ENCODE measurements at regions not wholly inside any gene's neighbourhood (a gene's known extent, or its start where the extent isn't known, plus 50 kb on each side); places are given as distances from the start of the nearest gene placed in this dataset.
"Not testable (repeated sequence)": the region's sequence is repeated elsewhere in the genome, so short reads cannot be mapped to it uniquely, and the experiment has no call there.

DNA sequence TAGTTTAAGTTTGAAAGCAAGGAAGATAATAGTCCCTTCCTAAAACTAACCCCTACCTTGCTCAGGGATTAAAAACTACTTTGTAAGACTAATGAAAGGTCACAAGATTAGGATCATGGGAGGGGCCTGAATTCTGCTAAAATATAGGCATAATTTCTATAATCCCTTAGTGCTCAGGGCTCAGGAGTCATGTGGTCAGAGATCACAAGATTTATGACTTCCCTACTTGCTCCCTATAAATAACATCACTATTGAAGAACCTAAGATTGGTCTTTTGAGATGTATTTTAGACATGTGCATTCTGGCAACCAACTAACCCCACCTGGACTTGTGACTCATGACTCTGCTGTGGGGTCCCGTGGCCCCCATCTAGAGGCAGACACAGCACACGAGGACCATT, 81.1 kb downstream of the STMND1 start:
- DNase-seq = peak; percentile 9 to 47 (median 24)

DNA sequence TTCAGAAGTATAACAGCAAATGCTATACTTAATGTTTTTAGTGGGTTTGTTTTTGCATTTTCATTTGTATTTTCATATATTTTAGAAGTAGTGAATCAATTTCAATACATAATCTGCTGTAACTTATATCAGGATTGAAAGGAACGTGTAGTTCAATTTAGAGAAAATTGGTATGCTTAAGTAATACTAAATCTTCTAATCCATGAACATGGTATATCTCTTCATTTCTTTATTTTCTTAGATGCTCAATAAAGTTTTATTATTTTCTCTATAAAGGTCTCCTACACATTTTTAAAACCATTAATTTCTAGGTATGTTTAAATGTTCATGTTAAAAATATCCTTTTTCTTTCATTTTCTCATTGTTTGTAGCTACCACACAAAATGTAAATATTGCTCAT, 85.1 kb downstream of the STMND1 start:
- DNase-seq = no peak

DNA sequence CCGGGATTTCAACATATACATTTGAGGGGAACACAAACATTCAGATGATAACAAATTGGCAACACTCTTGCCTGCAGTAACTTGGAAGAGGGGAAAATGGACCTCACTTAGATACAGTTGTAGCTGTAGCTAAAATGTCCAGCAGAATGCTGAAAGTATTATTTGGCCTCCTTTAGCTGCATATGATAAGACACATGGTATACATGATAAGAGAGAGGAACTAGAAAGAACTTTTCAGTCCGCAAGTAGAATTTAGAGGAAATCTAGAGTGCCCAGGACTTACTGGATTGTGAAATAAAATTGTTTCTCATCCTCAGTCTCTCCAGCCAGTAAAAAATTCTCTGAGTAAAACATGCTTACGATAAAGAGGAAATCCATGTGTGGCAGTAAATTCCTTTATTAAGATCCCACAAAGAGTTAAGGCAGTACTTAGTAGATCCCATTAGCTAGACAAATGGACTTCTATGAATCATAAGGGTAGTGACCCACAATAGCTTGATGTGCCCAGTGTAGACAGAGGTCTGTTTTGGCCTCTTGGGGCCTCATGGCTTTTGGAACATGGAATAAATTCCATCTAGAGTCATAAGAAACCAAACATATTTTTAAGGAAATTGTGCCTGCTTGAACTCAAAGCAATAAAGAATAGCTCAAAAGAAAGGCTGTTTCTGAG, 87.9 kb upstream of the RBM24 start:
- DNase-seq = peak in 2 of 4 experiments; percentile 4 to 15

DNA sequence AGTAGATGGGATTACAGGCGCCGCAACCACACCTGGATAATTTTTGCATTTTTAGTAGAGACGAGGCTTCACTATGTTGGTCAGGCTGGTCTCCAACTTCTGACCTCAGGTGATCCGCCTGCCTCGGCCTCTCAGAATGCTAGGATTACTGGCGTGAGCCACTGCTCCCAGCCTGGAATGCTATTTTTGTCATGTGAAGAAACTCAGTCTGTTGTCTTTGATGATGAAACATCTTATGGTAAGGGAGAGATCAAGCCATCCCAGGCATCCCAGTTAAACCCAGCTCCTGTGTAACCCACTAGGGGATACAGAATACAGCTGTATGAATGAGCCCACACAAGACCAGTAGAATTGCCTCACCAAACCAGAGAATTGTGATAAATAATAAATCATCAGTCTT, 83.6 kb upstream of the RBM24 start:
- DNase-seq = no peak

DNA sequence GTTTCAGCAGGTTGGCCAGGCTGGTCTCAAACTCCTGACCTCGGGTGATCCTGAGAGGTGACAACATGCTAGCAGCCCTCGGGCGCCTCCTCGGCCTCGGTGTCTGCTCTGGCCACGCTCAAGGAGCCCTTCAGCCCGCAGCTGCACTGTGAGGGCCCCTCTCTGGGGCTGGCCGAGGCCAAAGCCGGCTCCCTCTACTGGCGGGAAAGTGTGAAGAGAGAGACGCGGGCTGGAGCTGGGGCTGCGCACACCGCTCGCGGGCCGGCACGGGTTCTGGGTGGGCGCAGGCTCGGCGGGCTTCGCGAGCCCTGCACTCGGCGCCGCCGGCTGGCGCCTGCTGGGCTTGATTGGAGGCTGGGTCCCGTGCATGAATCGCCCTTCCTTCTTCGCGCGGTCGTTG, 80.8 kb upstream of the RBM24 start:
- no peak for DNase-seq

DNA sequence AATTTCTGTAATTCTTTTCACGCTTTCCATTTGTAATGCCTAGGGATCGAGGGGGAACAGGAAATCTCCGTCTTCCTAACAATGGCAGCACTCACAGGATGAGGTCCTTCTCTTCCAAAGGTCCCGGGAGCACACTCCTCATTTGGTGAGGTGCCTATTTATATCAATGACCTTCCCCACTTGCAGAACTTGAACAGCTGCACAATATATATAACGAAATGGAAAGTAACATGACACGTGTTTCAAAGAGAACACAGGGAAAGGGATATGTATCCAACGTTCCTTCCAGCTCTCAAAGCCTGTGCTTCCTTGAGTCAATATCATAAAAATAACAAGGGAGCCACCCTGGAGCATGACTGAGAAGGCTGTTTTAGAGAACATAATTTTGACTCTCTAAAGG, 78.6 kb upstream of the RBM24 start:
- no peak for DNase-seq

DNA sequence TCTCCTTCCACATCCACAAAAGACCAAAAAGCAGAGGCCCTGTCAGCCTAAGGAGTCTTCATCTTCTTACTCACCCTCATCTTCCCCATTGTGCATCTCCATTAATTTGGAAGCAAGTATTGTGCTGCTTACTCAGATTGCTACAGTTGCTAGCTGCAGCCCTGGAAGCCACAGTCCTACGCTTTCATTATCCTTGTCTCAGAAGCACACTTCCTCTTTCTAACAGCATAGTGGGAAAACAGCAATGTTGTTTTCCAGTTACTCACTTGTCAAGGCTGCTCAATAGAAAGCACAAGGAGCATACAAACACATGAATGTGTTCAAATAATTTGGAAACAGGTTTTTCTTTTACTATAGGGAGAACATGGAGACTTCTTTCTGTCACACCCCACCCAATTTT, 76.6 kb upstream of the RBM24 start:
- peak; percentile 25 to 54 (median 40) for DNase-seq

DNA sequence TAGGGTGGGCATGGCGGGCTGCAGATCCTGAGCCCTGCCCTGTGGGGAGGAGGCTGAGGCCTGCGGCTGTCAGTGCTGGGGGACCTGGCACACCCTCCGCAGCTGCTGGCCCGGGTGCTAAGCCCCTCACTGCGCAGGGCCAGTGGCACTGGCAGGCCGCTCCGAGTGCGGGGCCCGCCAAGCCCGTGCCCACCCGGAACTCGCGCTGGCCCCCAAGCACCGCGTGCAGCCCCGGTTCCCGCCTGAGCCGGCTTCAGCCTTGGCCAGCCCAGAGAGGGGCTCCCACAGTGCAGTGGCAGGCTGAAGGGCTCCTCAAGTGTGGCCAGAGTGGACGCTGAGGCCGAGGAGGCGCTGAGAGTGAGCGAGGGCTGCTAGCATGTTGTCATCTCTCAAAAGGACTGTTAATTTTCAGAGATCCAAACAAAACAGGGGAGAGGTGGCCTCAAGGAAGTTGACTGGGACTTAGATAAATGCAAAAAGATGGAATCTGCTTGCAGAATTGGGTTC, 74.5 kb upstream of the RBM24 start:
- DNase-seq = no peak

DNA sequence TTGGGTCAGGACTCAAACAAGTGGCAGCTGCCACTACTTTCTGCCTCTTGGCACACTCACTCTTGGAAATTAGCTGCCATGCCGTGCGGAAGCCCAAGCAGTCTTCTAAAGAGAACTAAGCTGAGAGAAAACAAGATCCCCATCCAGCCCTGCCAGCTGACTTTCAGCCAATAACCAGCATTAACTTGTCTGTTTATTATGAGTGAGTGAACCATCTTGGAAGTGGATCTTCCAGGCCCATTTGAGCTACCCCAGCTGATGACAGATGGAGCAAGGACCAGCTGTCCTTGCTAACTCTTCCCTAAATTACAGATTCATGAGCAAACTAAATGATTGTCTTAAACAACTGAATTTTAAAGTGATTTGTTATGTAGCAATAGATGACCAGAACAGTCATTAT, 73.9 kb upstream of the RBM24 start:
- DNase-seq = no peak

DNA sequence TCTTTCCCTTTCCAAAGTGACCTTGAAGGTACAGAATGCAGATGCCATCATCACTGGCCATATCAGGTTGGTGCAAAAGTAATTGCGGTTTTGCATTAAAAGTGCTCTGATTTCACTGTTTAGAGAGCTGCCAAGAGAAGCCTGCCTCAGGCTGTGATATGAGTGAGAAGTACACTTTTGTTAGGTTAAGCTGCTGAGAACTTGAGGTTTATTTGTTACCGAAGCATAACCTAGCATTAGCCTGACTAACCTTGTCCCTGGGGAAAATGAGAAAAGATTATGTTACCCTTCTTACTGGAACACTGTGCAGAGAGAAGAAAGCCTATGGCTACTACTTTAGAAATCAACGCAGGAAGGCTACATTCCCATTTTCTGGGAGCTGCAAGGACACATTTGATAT, 70.5 kb upstream of the RBM24 start:
- no peak for DNase-seq

DNA sequence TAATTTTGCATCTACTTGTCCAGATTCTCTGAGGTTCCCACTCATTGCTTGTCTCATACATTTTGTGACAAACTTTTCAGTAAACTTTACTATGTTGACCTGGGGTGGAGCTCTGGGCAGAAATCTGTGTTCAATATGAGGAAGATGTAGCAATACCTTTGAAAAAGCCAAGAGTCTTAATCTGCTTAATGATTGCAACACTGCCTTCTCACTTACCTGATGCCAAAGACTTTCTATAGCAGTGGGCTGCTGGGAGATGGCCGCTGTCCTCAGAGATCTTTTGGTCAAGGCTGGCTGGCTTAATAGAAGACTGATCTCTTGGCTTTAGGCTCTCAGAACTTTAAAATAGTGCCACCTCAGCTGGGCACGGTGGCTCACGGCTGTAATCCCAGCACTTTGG, 70.1 kb upstream of the RBM24 start:
- no peak for DNase-seq

DNA sequence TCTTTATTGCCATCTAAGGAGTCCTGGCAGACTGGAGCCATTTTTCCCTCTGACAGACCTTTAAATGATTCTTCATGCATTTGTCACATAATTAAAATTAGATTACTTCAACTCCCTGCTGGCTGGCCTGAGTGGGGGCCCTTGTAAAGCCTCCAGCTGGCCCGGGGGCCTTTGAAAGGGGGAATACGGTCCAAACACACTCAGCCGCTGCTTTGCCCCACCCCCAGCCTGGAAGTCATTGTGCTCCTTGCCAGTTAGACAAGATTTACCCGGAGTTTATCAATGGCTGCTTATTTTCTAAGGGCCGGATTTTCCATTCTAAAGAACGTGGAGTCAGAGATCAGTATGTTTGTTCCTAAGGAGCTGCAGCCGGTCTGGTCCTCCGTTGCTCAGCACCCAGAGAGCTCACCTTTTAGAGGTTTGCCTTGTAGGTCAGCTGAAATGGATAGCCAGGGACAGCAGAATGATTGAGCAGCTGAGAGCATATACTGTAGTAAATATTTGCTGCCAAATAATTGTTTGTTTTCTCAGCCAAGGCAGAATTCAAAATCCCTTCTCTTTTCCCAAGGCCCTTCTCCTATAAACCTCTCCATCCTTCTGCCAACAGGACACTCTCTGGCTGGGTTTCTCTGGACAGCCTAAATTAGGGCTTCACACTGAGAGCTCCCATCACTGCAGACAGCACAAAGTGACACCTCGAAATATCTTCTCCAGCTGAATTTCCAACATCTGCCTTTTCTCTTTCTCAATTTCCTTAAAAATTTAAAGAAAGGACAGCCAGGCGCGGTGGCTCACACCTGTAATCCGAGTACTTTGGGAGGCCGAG, 68.4 kb upstream of the RBM24 start:
- DNase-seq = no peak

DNA sequence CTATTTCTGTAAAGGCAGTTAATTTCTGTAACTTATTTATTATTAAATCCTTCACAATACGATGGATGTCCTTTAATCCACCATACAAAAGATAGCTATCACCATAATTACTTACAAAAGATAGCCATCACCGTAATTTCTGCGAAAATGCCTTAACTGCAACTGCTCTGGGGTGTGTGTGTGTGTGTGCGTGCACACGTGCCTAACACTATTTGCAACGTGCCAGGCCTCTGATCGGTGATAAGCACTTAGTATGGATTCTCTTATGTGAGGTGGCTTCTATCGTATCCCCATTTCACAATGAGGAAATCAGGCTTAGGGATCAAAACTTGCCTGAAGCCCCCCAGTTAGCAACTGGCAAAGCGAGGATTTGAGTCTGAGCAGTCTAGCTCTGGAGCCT, 67.1 kb upstream of the RBM24 start:
- DNase-seq = no peak

DNA sequence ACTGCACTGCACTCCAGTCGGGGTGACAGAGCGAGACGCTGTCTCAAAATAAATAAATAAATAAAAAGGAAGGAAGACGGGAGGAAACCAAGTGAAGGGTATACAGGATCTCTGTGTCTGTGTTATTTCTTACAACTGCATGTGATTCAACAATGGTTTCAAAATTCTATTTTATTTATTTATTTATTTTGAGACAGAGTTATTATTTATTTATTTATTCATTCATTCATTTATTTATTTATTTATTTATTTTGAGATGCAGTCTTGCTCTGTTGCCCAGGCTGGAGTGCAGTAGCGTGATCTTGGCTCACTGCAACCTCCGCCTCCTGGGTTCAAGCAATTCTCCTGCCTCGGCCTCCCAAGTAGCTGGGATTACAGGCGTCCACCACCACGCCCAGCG, 64.2 kb upstream of the RBM24 start:
- DNase-seq = not testable (repeated sequence)

DNA sequence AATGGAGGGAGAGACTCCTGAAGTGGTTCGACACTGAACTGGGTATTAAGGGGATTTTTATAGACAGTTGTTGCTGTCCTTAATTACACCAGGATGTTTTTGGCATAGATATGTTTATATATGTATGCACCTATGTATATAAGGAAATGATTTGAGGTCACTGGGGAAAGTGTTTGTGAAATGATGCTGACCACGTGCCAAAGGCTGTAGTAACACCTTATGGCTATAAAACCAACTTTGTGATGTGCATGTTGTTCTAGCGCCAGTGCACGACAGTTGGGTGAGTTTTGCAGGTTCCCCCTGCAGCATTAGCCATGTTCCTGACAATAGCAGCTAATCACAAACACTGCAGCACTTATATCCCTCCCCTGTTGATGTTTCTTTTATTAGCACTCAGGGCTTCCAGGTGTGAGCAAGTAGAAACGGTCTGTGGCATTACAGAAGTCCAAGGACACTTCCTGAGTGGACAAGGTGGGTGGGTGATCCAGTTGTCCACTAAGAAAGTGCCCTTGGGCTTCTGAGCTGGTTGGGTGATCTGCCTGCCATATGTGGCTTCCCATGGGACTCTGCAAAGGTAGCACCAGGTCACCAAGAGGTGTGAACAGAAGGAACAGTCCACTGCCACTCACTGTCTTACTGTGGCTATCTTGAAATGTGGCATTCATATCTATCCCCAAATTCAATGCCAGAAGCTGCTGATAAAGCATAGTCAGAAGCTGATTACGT, 63.0 kb upstream of the RBM24 start:
- DNase-seq = no peak

DNA sequence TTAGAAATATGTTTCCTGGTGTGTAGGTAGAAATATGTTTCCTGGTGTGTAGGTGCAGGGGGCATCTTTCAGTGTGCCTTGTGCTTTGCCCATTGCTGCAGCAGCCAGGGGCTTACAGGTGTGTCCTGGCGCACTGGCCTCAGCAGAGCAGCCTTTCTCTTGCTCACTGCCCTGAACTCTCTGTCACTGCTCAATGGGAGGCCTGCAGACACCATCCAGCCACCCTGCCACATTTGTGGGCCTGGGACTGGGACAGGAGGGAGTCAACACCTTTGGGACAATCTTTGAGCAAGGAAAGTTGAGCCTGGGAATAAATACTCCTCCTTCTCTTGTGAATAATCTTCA, 62.4 kb upstream of the RBM24 start:
- DNase-seq = no peak

DNA sequence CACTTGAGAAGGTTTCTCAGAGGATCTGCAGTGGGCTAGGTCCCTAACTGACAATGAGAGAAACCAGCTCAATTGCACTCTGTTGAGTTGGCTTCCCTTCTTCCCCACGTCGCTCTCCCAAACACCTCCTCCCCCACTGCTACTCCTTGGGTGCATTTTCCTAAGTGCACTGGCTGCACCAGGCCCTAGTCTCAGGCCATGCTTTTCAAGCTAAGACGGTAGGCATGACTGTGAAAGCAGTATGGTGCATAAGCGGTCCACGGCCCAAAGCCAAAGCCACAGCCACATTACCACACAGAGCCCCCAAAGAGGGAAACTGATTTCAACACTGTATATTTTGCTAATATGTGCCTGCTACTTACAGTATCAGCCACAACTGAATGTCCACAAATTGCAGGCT, 62.1 kb upstream of the RBM24 start:
- no peak for DNase-seq

DNA sequence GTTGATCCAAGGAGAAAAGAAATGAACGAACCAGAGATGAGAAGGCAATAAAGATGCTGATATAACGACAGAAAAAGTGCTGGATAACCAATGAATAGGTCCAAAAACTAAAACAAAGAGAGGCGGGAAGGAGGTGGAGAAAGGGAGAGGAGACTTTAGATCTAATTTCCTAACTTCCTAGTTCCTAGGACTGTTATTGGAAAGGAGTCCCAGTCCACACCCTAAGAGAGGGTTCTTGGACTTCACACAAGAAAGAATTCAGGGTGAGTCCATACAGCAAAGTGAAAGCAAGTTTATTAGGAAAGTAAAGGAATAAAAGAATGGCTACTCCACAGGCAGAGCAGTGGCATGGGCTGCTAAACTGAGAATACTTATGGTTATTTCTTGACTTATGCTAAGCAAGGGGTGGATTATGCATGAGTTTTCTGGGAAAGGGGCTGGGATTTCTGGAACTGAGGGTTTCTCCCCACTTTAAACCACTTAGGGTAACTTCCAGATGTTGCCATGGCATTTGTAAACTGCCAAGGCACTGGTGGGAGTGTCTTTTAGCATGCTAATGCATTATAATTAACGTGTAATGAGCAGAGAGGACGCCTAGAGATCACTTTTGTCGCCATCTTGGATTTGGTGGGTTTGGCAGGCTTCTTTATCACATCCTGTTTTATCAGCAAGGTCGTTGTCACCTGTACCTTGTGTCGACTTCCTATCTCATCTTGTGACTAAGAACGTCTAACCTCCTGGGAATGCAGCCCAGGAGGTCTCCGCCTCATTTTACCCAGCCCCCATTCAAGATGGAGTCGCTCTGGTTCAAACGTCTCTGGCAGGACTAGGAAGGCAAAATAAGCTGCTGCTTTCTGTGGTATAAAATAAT, 60.9 kb upstream of the RBM24 start:
- no peak for DNase-seq

DNA sequence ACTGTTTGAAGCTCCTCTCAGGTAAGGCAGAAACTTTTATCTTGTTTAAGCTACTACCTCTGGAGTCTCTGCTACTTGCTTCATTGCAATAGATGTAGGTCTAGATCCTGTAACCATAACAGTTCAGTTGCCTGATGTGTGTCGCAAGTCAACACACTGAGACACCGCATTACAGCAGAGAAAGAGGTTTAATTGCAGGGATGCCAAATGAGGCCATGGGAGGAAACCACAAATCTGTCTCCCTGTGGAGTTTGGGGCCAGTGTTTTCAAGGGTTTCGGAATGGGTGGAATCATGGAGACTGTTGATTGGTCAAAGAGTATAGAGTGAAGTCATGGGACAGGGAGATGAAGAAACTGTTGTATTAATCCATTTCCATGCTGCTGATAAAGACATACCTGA, 57.1 kb upstream of the RBM24 start:
- no peak for DNase-seq

DNA sequence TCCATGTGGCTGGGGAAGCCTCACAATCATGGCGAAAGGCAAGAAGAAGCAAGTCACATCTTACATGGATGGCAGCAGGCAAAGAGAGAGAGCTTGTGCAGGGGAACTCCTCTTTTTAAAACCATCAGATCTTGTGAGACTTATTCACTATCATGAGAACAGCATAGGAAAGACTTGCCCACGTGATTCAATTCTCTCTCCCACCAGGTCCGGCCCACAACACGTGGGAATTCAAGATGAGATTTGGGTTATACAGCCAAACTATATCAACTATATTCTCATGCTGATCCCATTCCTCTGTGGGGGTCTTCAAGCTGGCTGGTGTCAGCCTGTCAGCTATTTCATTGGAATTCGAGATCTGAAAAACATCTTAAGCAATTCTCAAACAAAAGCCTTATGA, 56.7 kb upstream of the RBM24 start:
- not testable (repeated sequence) for DNase-seq

DNA sequence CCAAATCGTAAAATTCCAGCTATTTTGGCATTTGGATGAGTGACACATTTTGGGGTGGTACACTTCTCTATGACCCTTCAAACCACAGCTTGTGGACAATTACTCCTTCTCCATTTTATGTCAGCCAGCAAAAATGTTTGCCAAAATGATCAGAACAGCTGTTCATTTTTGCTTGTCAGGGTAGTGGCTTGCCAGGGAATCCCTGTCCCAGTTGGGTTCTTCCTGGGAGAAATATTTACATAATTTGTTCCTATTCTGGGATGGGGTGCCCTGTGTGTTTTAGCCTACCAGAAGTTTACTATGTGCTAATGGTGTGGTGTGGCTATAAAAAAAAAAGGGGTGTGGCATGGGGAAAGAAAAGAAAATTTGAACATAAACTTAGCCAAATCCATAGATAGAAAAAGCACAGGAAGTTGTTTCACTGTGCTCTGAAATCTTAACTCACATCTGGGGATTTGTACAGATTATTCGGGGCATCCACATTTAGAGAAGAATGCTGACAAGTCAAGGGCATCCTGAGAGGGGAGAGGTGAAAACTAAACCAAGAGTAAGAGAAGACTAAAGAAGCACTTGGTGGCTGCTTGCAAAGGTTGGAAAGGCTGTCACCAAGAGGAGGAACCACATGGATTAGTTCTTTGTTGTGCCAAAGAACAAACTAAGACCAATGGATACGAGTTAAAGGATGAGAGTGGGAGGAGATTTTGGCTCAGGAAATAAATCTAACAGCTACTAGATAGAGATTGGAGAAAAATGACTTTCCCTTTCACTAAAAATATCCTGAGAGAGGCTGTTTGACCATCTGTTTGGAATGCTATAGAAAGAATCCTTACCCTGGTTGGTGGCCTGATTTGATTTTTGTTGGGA, 55.2 kb upstream of the RBM24 start:
- no peak for DNase-seq

DNA sequence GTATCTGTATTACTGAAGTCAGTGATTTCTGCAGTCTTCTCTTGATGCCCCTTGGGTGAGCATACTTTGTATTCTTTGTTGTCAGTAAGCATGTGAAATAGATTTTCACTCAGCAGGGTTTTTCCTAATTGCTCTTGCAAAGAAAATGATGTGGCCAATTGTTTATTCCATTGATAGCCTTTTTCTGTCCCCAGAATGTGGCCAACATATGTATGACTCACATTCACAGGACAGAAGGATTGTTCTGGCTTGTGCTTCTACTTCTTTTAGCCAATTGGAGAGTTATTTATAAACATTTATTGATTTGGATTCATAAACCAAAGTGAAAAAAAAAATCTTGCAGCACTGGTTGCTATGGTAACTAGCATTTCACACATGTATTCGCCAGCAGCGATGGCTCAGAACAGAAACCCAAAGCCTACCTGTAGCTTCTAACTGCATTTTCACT, 54.4 kb upstream of the RBM24 start:
- DNase-seq = no peak
